ENCODE measurements at regions not wholly inside any gene's neighbourhood (a gene's known extent, or its start where the extent isn't known, plus 50 kb on each side); places are given as distances from the start of the nearest gene placed in this dataset.

GRCh38 chr13:56700324-56700723, 440.4 kb upstream of the PRR20A start:
- TF ChIP-seq POLR2A (IDR thresholded peaks at IDR 0.05) (no peak), CTCF (IDR thresholded peaks at IDR 0.05) (no peak)
